ENCODE measurements at regions not wholly inside any gene's neighbourhood (a gene's known extent, or its start where the extent isn't known, plus 50 kb on each side); places are given as distances from the start of the nearest gene placed in this dataset.

GRCh38 chr1:58038574-58038973, 508.0 kb downstream of the OMA1 start:
- no peak for TF ChIP-seq POLR2A (IDR thresholded peaks at IDR 0.05)
- no peak for TF ChIP-seq CTCF (IDR thresholded peaks at IDR 0.05)

Measured in vagina (tissue), 2 donors.